ENCODE measurements at regions not wholly inside any gene's neighbourhood (a gene's known extent, or its start where the extent isn't known, plus 50 kb on each side); places are given as distances from the start of the nearest gene placed in this dataset.
"Not testable (repeated sequence)": the region's sequence is repeated elsewhere in the genome, so short reads cannot be mapped to it uniquely, and the experiment has no call there.

DNA sequence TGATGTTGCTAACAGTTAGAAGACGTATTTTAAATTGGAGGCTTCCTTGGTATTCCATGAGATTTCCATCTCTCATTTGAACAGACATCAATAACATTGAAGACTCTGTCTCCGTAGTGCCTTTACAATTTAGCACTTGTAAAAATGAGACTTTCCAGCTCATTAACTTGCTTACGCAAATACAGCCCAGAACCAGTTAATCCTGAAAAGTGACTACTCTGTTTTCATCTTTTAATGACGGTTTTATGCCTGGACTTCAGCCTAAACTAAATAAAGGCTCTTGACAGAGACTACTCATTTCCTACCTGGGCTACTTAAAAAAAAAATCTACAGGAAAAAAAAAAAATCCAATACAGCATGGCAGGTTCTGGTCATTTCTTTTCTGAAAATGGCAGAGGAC lies 148.6 kb downstream of the LRATD1 start:
- DNase-seq (ENCODE audit: low read depth) = no peak
- no peak for TF ChIP-seq CTCF (IDR thresholded peaks at IDR 0.05; ENCODE audit: low read length, missing control alignments)
- H3K4me3 ChIP-seq (replicated peaks; ENCODE audit: low read depth, low read length) = no peak overlapping the region

DNA sequence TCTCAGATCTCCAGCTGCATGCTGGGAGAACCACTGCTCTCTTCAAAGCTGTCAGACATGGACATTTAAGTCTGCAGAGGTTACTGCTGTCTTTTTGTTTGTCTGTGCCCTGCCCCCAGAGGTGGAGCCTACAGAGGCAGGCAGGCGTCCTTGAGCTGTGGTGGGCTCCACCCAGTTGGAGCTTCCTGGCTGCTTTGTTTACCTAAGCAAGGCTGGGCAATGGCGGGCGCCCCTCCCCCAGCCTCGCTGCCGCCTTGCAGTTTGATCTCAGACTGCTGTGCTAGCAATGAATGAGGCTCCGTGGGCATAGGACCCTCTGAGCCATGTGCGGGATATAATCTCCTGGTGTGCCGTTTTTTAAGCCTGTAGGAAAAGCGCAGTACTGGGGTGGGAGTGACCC lies 156.3 kb downstream of the LRATD1 start:
- not testable (repeated sequence) for H3K4me3 ChIP-seq (replicated peaks; ENCODE audit: low read depth, low read length); DNase-seq (ENCODE audit: low read depth)

DNA sequence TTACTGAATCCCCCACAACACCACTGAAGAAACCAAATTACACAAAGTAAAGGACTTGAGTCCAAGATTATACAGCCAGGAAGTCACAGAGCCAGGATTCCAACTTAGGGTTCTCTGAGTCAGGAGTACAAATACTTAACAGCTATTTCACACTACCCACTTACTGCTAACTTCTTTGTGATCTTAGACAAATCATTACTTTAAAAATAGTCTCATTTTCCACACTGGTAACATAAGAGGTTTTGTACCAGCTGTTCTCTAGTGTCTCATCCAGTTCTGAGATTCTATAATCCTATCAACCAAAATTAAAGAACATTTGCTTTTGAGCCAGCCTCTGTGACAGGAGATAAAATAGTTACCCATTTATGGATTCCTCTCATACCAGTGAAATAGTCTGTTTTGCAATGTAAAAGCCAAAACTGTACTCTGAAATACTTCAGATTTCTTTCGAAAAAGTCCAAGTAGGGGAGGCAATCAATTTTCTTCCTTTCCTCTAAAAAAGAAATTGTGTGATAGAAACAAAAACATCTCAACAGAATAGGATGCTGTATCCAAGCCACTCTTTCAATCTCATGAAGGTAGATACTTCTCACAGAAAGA lies 157.6 kb downstream of the LRATD1 start:
- no peak overlapping the region for H3K4me3 ChIP-seq (replicated peaks; ENCODE audit: low read depth, low read length)
- TF ChIP-seq CTCF (IDR thresholded peaks at IDR 0.05; ENCODE audit: low read length, missing control alignments) = no peak
- DNase-seq (ENCODE audit: low read depth) = no peak

- no peak for TF ChIP-seq CTCF (IDR thresholded peaks at IDR 0.05; ENCODE audit: low read length, missing control alignments)
- no peak overlapping the region for H3K4me3 ChIP-seq (replicated peaks; ENCODE audit: low read depth, low read length)
- DNase-seq (ENCODE audit: low read depth) = no peak
Measured at GRCh38 chr2:14803994-14804393, 171.5 kb downstream of the LRATD1 start.

- DNase-seq (ENCODE audit: low read depth) = no peak
- no peak overlapping the region for H3K4me3 ChIP-seq (replicated peaks; ENCODE audit: low read depth, low read length)
- TF ChIP-seq CTCF (IDR thresholded peaks at IDR 0.05; ENCODE audit: low read length, missing control alignments) = no peak
Measured at GRCh38 chr2:14804902-14805301, 172.4 kb downstream of the LRATD1 start.

DNA sequence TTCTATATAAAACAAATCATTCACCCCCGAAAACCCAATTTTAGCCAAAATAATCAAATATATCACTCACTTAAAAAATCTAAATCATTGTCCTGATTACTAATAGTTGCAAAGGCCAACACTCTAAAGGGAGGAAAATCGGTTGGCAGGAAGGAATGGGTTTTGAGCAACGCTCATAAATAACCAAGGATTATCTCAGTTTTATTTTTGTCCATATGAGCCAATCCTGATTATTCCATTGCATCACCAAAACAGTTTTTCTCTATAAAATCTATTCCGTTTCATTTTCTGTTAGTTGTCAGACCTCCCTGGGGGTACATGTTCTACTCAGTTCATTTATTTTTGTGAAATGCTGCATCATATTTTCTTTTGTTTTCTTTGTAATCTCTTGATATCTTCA lies 174.1 kb downstream of the LRATD1 start:
- no peak overlapping the region for H3K4me3 ChIP-seq (replicated peaks; ENCODE audit: low read depth, low read length)
- DNase-seq (ENCODE audit: low read depth) = no peak
- TF ChIP-seq CTCF (IDR thresholded peaks at IDR 0.05; ENCODE audit: low read length, missing control alignments) = no peak

DNA sequence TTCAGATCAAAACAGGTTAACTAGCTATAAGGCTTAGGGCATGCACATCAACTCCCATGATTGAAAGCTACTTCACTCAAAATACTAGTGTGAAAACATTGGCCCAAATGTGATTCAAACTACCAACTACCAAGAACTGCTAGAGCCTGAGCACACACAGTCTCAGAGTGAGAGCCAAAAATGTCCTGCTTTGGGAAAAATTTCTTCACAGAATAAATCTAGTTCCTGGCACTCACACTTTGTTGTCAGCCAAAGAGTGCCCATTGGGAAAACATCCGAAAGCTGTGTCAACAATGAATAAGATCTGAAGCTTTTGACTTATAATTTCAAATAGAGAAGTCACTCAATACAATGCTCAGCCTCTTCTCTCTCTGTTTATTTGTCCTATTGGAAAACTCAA lies 182.7 kb downstream of the LRATD1 start:
- no peak for DNase-seq (ENCODE audit: low read depth)
- H3K4me3 ChIP-seq (replicated peaks; ENCODE audit: low read depth, low read length) = no peak overlapping the region
- no peak for TF ChIP-seq CTCF (IDR thresholded peaks at IDR 0.05; ENCODE audit: low read length, missing control alignments)

Measured in fibroblast of pulmonary artery (primary cell).